GM18870 (cell line): ENCODE measurements at regions not wholly inside any gene's neighbourhood (a gene's known extent, or its start where the extent isn't known, plus 50 kb on each side); places are given as distances from the start of the nearest gene placed in this dataset.
"Not testable (repeated sequence)": the region's sequence is repeated elsewhere in the genome, so short reads cannot be mapped to it uniquely, and the experiment has no call there.

Source experiments
- ATAC-seq: cut with Tn5 transposase; IDR thresholded peaks from one replicate; pipeline ENCODE4 v1.9.1; 2021; ENCODE audit warnings: moderate library complexity; ENCODE audit not compliant: unreplicated experiment

DNA sequence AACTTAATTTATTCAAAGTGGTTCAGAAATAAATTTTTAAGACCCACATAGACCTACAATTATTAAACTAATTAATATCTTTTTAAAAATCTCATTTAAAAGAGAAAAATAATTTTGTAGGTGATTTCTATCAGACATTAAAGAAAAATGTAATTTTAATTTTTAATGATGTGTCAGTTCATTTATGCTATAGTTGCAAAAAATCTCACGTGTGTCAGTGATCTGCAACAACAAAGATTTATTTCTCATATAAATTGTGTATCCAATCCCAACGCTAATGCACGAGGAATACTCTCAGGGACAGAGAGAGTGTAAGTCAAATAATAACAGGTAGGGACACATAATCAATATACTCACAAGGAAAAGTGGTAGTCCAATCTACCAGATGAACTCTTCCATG, 456.6 kb upstream of the CCDC54 start:
- ATAC-seq = no peak

DNA sequence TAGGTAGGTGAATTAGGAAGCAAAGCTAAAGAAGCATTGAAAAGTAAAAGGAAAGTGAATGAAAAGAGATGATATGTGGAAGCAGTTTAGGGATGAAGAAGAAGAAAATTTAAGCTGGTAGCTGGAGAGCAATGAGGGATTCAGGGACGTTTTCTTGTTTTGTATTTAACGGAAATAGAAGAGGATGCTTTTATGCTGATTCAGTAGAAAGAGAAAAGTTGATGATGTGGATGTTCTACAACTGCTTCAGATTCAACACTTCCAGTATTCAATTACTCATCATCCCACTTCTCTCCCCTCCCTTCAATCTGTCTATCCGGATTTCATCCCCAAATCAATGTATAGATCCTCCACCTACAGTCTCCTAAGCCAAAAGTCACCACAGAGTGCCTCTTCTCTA, 448.2 kb upstream of the CCDC54 start:
- no peak for ATAC-seq

DNA sequence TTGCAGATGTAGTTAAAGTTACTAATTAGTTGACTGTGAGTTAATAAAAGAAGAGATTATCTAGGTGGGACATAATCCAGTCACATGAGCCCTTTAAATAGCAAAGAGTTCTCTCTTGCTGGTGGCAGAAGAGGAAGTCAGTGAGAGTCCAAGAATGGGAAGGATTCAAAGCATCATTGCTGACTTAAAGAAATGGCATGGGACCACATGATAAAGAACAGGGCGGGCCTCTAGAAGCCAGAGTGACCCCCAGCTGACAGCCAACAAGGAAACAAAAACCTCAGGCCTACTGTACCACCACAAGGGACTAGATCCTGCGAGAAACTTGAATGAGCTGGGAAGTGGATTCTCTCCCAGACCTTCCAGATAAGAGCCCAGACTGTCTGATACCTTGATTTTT, 447.2 kb upstream of the CCDC54 start:
- no peak for ATAC-seq

DNA sequence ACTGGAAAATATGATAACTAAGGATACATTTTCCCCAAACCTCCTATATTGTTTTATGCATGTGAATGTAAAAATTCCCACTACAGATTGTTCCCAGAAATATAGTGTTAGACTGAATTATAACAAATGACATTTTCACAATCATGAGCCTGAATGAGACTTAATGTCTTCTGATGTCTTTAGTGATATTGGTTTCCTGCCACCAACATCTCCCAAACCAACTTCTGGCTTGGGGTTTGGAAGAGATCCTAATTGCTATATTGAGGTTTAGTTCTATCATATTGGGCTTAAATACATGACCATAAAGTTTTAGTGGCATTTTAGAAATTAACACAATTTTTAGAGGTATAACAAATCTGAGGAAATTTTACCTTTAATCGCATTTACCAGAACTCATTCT, 445.3 kb upstream of the CCDC54 start:
- no peak for ATAC-seq

DNA sequence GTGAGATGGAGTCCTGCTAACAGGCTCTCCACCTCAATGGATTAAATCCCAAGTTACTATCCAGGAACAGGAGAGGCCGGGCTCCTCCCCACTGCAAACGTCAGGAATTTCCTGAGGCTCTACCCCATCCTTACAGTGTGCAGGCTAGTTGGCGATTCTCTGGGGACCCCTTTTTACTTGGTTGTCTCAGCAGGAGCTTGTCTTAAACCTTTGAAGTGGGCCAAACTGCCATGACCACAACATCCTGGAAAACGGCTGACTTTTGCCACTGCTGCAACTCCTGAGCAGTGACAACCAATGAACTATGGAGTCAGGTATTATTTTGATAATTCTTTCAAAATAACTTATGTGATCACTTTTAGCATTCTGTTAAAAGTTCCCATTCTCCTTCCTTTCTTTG, 440.9 kb upstream of the CCDC54 start:
- ATAC-seq = no peak

DNA sequence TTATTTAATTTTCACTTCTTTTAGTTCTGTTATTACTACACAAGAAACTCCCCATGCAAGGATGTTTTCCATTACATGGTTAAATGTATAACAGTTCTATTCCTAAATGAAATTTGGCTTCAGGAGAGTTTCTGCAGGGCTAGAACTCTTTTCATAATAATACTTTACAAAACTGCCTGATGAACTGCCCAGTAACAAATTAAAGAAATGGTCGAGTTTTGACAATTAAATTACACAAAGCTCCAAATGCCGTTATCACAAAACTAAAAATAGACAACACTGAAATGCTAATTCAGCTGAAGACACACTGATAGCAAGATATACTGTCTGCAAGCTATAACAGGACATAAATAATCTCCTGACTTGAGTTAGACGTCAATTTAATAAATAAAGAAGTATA, 435.2 kb upstream of the CCDC54 start:
- no peak for ATAC-seq

DNA sequence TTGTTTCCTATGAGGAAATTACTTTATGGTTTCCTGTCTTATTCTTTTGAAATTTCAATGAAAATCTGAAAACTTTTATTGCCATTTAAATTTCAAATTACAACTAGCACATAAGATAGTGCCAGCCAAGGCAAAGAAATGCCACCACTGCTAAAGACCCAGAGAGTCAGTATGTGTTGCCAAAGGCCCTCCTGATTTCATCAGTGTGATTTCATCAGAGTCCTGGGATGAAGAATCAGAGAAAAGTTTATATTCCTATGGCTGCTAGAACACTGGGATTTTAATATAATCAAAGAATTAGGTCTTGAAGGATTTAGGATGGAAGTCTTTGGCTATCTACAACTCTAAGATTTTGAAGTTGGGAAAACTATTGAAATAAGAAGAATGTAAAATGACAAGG, 434.2 kb upstream of the CCDC54 start:
- ATAC-seq = no peak

DNA sequence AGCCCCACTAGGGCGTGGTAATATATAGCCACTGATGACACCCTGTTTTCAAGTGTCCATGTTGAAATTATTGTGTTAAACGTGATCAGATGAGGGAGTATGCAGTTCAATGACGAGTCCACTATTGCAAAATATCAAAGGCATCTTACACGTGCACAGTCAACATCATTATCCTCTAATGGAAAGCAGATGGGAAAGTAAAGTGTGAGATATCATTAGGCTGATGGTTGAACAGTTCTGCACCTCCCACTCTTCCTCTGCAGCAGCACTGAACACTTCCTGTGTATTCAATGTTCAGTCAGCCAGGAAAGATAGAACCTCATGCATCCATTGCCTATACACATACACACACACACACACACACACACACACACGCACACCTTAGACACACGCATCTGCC, 431.8 kb upstream of the CCDC54 start:
- no peak for ATAC-seq

DNA sequence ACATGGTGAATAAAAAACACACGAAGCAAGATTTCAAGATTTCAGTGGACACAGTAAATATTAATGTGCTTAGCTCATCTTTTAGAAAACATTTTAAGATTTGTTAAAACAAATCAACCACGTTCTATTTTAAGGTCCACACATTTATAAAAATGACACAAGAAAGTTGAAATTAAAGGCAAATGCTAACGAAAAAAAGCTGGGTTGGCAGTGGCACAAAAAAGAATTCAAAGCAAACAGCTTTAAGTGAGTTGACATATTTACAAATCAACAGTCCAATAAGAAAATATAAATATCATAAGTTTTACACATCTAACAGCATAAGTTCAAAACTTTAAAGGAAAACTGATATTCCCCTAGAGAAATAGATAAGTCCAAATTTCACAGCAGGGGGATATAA, 430.4 kb upstream of the CCDC54 start:
- no peak for ATAC-seq

DNA sequence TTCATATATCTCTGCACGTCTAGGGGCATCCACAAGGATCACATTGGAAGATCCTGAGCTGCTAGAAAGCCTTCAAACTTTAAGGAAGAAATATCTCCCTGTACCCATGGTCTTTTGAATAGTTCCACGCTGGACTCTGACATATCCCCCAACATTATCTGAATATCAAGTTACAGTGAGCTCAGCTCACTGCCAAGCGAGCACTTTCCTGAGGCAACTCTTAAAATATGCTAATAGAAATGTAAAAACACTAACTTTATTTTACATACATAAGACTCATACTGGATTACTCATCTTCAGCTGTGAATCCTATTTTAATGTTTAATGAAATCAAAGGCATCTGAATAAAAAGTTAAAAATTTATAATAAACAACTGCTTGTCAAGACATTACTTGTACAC, 420.2 kb upstream of the CCDC54 start:
- no peak for ATAC-seq

DNA sequence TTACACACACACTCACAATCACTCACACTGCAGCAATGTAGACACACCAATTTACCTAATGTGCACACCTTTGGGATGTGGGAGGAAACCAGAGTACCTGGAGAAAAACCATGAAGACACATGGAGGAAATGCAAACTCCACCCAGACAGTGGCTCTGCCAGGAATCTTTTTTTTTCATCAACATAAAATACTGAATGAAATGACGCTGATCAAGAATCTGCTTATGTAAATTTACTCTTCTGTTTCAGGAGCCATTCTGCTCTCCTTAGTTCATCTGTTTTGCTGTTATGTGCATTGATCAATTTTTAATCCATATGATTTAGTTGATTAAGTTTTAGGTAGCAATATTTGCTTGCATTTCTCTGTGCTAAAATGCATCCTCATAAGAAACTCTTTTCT, 414.2 kb upstream of the CCDC54 start:
- no peak for ATAC-seq

DNA sequence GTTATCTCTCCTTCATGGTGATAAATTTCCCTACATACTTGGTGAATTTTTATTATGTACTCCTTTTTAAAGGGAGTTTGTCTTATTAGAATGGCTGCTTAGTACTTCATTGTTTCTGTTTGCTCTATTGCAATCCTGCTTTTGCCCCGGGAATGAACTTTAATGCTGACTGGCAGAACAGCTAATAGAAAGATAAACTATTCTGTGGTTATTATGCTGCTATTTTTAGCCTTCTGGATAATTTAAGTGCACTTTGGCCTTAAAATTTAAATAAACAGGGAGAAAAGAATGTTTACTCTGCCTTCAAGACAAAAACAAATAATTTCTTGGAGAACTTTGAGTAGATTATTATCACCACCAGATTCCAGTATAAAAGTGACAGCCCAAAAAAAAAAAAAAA, 413.8 kb upstream of the CCDC54 start:
- no peak for ATAC-seq

DNA sequence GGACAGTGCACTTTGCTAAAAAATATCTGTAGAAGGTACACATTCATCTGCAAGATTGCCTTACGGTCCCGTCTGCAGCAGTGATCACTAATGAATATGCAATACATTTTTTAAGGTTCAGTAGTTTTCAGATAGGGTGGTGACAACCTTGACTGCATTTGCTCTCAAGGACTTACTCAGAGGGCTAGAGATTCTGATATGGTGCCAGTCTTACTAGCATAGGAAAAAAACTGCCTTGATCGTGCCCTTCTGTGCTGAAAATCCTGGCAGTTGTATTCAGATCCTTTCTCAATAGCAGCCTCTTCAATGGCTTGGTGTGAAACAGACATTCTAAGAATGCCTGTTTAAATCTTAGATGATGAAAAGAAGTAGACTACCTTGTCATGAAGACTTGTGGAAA, 411.9 kb upstream of the CCDC54 start:
- ATAC-seq = no peak

DNA sequence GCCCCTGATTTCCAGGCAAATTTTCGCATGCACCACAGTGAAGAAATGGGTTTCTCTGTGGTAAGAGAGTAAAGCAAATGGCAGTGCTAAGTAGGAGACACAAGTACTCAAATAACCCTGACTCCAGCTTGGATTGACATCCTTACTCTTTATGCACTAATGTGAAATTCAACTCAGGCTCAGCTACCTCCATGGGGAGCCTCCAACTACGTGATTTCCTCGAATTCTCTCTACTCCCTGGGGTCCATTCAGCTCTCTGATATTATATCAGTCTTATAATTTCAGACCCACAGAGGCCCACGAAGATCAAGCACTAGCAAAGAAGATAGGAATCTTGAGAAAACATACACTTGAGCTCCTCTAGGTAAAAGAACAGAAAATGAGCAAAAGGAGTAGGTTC, 407.6 kb upstream of the CCDC54 start:
- no peak for ATAC-seq

DNA sequence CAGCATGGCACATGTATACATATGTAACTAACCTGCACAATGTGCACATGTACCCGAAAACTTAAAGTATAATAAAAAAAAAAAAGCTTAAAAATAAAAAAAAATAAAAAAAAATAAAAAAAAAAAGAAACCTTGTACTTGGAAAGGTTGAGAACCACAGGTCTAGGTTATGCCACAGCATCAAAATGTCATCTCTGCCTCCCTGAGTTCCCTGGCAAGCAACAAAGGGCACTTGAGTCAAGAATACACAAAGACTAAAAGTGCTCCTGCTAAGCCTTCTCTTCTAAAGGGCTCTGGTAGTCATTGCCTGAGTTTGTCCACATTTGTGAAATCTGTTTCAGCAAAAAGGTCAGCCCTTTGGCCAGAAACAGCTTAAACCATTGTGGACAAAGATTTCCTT, 395.8 kb upstream of the CCDC54 start:
- no peak for ATAC-seq

DNA sequence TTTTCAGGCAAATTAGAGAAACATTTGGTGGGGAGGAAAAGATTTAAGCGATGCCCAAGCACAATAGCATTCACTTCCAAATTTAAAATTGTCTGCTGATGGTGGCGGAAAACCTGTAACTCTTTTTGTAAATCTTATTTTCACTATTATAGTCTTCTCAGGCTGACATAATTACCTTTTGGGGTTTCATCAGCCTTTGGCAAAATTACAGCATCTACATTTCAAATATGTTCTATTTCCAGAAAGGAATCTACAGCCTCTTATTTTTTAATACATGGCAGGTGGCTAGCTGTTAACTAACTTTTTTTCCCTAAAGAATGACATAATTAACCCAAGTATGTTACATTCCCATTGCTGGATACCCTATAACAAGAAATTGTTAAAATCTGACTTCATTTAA, 391.5 kb upstream of the CCDC54 start:
- ATAC-seq = no peak

DNA sequence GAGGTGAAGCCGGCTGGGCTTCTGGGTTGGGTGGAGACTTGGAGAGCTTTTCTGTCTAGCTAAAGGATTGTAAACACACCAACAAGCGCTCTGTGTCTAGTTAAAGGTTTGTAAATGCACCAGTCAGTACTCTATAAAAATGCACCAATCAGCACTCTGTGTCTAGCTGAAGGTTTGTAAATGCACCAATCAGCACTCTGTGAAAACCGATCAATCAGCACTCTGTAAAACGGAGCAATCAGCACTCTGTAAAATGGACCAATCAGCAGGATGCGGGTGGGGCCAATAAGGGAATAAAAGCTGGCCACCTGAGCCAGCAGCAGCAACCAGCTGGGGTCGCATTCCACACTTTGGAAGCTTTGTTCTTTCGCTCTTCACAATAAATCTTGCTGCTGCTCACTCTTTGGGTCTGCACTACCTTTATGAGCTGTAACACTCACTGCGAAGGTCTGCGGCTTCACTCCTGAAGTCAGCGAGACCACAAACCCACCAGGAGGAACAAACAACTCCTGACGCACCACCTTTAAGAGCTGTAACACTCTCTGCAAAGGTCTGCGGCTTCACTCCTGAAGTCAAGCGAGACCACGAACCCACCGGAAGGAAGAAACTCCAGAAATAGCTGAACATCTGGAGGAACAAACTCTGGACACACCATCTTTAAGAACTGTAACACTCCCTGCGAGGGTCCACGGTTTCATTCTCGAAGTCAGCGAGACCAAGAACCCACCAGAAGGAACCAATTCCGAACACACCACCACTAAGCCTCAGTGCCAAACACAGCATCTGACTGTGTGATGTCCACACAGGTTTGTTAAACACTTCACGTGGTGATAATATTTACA, 378.2 kb upstream of the CCDC54 start:
- ATAC-seq = peak; percentile 76

DNA sequence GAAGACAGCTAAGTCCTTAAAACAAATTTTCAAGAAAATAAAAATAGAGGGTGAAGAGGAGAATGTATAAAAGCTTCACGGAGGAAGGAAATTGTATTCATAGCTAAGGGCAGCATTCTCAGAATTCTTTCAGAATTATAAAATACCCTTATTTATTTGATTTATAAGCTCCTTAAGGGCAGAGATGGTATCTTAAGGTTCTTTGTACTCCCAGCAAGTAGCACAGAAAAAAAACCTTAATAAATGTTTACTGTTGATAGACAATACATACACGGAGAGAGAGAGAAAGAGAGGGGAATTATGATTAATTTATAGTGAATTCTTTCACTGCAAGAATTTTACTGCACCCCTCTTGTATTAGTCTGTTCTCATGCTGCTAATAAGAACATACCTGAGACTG, 375.6 kb upstream of the CCDC54 start:
- no peak for ATAC-seq

DNA sequence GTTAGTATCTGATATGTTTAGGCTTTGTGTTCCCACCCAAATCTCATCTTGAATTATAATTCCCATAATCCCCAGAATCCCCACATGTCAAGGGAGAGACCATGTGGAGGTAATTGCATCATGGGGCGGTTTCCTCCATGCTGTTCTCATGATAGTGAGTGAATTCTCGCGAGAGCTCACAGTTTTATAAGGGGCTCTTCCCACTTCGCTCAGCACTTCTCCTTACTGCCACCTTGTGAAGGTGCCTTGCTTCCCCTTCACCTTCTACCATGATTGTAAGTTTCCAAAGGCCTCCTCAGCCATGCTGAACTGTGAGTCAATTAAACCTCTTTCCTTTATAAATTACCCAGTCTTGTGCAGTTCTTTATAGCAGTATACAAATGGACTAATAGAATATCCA, 371.9 kb upstream of the CCDC54 start:
- ATAC-seq = not testable (repeated sequence)

DNA sequence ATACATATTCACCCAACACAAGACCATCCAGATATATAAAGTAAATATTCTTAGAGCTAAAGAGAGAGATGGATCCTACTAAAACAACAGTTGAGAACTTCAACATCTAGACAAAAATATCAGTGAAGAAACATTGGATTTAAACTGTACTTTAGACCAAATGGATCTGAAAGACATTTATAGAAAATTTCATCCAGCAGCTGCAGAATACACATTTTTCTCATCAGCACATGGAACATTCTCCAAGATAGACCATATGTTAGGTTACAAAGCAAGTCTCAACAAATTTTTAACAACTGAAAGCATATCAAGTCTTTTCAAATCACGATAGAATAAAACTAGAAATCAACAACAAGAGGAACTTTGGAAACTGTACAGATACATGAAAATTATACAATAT, 369.0 kb upstream of the CCDC54 start:
- no peak for ATAC-seq

DNA sequence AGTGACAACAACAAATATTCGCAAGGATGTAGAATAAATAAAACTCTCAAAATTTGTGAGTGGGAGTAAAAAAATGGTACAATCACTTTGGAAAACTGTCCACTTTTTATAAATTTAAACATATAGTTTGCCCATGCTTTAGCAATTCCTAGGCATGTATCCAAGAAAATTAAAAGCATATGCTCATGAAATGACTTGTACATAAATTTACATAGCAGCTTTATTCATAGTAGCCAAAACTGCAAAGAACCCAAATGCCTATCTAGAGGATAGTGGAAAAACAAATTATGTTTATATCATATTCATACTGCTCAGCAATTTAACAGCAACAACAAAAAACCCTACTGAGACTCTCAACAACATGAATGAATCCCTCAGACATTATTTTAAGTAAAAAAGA, 363.6 kb upstream of the CCDC54 start:
- no peak for ATAC-seq

DNA sequence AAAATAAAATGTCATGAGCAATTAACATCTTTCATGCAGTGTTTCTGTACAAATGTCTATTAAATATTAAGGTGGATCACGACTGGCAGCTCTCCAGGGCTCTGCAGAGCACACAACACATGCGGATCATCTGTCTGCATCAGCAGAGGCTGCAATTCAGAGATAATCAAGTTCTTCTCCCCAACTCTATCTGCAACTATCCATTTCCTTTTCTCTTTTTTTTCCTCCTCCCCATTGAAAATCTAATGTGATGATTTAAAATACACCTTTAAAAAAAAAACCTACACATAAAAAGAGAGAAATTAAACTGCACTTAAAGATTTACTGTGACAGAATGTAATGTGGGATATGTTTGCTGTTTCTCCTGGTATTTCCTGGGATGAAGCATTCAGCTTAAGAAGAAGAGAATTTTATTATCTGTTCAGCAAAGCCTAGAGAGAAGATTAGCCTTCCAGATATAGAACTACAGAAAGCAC, 352.6 kb upstream of the CCDC54 start:
- ATAC-seq = no peak

DNA sequence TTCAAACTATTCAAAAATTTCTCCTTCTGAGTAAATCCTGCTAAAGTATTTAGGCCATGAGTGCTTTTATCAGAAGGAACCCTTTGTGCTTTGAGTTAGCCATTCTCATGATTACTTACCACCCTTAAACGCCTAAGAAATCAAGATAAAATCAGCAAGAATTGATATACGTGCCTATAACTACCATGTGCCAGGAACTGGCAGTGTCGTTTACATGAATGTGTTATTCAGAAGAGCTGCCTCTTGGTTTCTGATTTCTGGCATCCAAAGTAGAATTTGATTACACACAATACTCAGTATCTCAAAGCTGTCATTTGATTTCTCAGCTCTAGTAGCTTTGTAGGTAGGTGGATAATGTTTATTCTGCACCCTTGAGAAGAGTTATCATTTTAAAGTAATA, 351.3 kb upstream of the CCDC54 start:
- no peak for ATAC-seq
